ENCODE measurements at regions not wholly inside any gene's neighbourhood (a gene's known extent, or its start where the extent isn't known, plus 50 kb on each side); places are given as distances from the start of the nearest gene placed in this dataset.
A peak's percentile ranks its signal among the peaks of the same experiment; 100 is the strongest.
"Not testable (repeated sequence)": the region's sequence is repeated elsewhere in the genome, so short reads cannot be mapped to it uniquely, and the experiment has no call there.

DNA sequence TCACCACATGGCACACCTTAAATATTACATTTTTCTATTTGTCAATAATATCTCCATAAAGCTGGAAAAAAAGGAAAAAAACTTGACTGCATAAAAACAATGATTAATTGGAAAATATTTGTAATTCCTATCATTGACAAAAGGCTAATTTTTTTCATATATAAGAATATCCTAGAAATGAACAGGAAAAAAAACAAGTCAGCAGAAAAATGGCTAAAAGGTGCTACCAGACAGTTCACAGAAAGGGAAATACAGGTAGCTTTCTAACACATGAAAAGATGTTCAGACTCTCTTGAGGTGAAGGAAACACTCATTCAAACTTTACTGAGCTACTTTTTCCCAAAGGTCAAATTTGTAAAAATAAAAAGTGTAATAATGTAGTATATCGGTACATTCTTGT, 104.1 kb upstream of the SCAF8 start:
- DNase-seq (ENCODE audit: low read depth in 2 of 2, low spot score in 1 of 2), result no peak

DNA sequence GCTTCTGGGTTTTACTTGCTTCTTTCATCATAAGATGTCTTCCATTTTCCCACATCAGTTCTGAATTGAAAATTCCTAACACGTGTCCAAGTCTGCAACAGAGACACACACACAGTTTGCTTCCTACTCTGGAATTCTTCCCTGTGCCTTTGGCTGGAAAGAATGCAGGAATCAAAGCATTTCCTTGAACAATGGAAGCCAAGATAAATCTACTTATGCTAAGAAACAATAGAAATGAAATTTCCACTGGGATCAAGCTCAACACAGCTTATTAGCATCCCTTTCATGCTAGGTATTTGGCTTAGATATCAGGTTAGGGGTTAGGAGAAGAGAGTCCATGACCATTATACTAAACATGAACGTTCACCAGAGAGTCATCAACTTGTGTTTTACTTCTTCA, 101.1 kb upstream of the SCAF8 start:
- DNase-seq (ENCODE audit: low read depth in 2 of 2, low spot score in 1 of 2), result no peak

DNA sequence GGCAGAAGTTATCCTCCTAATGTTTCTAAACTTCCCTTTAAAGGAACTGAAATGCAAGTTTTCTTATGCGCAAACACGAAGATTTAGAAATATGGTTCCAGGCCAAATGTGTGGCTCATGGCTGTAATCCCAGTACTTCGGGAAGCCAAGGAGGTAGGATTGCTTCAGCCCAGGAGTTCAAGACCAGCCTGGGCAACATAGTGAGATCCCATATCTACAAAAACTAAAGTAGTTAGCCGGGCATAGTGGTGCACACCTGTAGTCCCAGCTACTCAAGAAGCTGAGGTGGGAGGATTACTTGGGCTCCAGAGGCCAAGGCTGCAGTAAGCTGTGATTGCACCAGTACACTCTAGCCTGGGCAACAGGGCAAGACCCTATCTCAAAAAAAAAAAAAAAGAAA, 95.8 kb upstream of the SCAF8 start:
- DNase-seq (ENCODE audit: low read depth in 2 of 2, low spot score in 1 of 2), result no peak

DNA sequence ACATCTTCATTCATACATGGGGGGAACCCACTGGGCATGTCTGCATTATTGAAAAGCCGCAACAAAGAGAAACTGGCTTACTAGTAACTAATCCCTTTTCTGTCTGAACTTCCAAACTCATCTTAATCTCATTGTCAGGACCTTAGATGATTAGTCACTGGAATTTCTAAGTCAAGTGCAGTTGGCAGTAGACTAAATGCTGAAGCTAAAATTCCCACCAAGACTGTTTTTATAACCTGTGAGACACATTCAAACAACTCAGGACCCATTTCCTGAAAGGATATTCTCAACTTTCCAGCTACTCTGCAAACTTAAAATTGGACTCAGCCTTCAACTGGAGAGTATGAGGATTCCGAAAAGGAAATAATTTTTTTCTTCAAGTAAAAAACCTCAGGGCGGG, 94.8 kb upstream of the SCAF8 start:
- DNase-seq (ENCODE audit: low read depth in 2 of 2, low spot score in 1 of 2), result no peak

DNA sequence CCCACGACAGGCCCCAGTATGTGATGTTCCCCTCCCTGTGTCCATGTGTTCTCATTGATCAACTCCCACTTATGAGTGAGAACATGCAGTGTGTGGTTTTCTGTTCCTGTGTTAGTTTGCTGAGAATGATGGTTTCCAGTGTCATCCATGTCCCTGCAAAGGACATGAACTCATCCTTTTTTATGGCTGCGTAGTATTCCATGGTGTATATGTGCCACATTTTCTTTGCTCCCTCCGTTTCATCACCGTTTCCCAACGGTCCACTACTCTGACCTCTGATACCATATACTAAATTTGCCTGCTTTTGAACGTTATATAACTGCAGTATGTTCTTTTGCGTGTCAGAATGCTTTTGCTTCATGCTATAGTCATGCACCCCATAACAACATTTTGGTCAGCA, 94.0 kb upstream of the SCAF8 start:
- DNase-seq (ENCODE audit: low read depth in 2 of 2, low spot score in 1 of 2), result not testable (repeated sequence)

DNA sequence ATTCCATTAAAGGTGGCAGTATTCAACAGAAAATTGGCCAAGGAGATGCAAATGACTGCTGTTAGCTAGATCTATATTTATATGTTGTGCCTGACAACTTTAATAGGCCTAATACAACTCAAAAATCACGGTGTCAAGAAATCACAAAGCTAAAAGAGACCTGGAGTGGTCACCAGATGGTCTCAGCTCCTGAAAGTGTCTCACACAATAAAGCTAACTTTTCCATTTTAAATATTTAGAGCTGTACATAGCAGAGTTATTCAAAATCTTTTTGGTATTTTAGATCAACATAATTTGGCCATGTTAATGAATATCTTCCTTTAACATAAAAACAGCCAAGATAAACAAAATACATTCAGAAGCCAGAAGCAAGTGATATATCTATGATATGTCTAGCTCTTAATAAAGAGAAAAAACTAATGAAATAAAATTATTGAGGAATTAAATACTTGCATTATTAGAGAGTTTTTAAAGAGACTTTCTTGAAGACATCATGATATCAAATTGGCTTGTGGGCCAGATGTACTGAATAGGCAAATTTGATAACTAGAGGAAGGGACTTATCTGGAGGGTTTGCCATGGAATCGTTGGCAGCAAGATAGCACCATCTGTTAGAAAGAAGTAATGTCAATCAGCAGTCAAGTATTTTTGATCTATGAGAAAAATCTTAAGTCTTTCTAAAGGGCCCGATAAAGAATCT, 84.9 kb upstream of the SCAF8 start:
- no peak for DNase-seq (ENCODE audit: low read depth in 2 of 2, low spot score in 1 of 2)

DNA sequence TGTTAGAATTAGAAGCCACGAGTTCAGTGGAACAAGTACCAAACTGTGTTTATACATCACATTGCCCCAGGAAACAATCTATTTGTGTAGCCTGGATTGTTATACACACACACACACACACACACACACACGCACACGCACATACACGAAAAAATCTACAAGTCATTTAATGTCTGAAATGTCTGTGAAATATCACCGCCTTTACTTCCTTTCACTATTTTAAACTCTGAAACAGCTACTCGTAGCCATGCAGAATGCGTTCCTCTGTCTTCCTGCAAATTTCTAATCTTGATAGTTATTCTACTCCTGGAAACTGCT, 84.4 kb upstream of the SCAF8 start:
- DNase-seq (ENCODE audit: low read depth in 2 of 2, low spot score in 1 of 2), result no peak

DNA sequence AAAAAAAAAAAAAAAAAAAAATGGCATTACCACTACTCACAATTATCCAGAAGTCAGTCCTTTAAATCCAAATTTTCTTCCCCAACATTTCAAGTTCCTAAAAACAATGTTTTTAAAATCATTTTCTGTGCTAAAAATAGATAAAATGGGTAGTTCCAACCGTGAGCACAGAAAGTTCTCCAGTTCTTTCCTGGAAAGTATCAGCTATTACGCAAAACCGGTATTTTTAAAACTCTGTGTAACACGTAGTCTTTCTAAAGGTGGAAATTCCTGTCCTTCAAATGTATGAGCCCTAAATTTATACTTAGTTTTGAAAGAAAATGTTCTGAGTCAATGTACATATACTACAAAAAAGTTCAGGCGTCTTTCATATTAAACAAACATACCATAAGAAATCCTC, 83.5 kb upstream of the SCAF8 start:
- no peak for DNase-seq (ENCODE audit: low read depth in 2 of 2, low spot score in 1 of 2)

DNA sequence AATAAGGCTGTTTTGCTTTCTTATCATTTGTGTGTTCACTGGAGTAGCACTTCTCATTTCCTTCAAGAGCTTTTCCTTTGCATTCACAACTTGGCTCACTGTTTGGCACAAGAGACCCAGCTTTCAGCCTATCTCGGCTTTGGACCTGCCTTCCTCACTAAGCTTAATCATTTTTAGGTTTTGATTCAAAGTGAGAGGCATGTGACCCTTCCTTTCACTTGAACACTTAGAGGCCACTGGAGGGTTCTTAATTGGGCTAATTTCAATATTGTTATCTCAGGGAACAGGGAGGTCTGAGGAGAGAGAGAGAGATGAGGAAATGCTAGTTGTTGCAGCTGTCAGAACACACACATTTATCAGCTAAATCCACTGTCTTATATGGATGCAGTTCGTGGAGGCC, 82.9 kb upstream of the SCAF8 start:
- no peak for DNase-seq (ENCODE audit: low read depth in 2 of 2, low spot score in 1 of 2)

DNA sequence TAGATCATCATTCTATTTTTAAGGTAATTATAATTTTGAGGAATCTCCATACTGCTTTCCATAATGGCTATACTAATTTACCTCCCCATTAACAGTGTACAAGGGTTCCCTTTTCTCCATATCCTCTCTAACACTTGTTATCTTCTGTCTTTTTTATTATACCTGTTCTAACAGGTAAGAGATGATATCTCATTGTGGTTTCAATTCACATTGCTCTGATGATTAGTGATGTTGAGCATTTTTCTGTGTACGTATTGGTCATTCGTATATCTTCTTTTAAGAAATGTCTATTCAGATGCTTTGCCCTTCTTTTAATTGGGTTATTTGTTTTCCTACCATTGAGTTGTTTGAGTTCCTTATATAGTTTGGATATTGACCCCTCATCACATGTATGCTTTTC, 81.6 kb upstream of the SCAF8 start:
- DNase-seq (ENCODE audit: low read depth in 2 of 2, low spot score in 1 of 2), result no peak

DNA sequence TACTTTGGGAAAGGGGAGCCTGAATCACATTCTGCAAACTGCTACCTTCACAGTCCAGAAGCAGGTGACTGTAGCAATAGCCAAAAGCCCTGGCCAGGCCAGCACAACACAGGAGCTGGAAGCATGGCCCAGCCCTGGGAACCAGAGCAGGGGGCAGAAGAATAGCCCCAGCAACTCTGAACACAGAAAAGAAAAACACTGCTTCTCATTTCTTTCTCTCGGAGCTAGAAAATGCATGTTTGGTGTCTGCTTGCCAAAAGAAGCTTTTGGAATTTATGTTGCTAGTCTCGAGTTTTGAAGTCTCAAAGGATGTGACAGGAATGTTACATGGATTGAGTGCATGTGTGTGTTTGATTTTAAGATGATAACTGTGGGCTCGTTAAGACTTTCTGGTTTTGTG, 79.8 kb upstream of the SCAF8 start:
- no peak for DNase-seq (ENCODE audit: low read depth in 2 of 2, low spot score in 1 of 2)

DNA sequence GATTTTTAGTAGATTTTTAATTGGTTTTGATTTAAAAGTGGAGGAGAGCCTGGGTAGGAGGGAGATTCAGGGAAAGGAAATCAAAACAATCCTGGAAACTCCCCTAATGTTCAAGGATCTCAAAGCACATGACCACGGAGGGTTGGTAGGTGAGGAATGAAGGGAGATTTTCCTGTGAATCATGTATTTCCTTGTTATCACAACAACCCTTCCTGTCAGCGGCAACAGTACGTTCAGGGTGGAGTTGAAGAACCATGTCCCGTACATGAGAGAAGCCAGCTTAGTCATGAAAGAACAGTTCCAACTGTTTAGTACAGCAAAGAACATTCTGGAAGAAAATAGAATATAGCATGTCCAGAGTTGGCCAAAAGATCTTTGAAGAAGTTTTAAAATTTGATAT, 79.4 kb upstream of the SCAF8 start:
- no peak for DNase-seq (ENCODE audit: low read depth in 2 of 2, low spot score in 1 of 2)

DNA sequence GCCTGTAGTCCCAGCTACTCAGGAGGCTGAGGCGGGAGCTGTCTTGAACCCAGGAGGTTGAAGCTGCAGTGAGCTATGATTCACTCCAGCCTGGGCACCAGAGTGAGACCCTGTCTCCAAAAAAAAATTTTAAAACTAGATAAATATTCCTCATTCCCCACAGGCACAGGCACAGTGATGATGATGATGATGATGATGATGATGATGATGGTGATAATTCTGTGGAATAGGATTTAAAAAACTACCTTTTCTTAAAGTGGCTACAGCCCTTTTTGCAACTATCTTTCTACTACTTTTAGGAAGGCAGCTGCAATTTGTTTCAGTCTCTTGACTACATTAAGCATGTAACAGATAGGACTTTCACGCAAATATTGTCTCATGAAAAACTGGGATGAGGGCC, 76.6 kb upstream of the SCAF8 start:
- DNase-seq (ENCODE audit: low read depth in 2 of 2, low spot score in 1 of 2), result no peak

DNA sequence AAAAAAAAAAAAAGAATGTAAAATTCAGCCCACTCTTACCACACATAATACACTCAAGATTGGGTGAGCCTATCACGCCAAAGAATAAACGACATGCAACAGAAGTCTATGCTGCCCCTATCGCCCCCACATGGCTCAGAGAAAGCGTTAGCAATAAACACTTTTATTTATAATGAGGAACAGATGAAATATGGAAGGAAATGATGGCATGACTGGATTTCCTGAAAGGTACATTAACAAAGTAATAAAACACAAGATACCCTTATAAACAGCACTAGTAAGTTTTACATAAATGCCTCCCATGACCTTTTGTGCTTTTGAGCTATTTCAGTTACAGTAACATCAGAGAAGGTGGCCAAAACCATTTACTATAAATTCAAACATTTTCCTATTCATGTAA, 71.4 kb upstream of the SCAF8 start:
- no peak for DNase-seq (ENCODE audit: low read depth in 2 of 2, low spot score in 1 of 2)

DNA sequence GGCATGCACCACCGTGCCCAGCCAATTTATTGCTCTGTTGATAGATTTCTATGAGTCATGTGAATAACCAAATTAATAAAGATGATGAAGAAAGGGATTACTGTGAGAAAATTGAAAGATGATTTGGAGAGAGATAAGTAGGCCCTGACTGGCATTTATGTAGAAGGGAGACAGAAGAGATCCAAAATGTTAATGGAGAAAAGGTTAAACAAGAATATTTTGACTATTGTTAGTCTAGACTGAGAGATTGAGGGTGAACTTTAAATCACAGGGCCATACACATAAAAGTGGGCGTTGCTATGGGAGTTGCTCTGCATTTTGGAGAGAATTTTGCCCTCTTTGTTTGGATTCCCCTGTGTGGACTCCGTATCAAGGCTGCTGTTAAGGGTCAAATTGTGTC, 68.9 kb upstream of the SCAF8 start:
- DNase-seq (ENCODE audit: low read depth in 2 of 2, low spot score in 1 of 2), result no peak

DNA sequence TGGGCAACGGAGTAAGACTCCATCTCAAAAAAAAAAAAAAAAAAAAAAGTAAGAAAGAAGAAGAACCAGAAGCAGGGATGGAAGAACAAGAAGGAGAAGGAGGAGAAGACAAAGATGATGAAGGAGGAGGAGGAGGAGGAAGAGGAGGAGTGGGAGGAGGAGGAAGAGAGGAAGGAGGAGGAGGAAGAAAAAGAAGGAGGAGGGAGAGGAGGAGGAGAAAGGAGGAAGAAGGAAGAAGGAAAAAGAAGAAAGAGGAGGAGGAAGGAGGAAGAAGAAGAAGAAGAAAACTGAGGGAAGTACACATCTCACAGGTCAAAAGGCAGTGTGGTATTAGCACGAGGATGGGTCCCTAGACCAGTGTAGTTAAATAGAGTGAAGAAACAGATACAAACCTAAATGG, 65.1 kb upstream of the SCAF8 start:
- no peak for DNase-seq (ENCODE audit: low read depth in 2 of 2, low spot score in 1 of 2)

DNA sequence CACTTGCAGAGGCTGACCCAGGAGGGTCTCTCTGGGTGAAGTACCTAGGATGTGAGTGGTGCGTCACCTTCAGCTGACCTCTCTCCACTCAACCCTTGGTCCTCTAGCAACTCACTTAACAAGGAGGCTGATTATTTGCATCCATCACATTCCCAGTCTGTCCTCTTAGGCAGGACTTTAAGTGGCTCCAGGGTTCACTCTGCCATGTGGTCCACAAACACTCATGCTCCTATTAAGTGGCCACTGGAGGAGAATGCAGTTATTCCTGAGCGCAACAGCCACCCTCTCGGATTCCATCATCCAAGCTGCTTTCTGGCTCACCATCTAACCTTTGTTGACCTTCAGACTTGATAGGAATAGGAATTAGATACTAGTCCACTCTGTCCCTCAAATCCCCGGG, 61.1 kb upstream of the SCAF8 start:
- DNase-seq (ENCODE audit: low read depth in 2 of 2, low spot score in 1 of 2), result no peak

DNA sequence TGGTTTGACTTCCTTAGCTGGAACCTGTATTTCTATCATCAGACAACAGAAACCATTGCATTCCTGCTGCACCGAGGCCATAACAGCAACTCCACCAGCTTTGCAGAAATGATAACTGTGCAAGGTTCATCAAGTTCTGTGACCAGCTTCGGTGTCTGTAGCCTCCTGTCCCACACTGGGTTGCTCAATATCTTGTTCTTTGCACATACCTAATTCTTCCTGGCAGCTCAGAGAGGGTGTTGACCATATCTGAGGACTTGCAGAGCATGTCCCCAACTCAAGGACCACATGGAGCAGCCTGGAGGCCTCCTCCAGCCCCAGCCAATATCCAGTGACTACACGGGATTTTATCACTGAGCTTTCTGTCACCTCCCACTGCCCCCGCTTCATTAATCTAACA, 59.3 kb upstream of the SCAF8 start:
- DNase-seq (ENCODE audit: low read depth in 2 of 2, low spot score in 1 of 2), result no peak

DNA sequence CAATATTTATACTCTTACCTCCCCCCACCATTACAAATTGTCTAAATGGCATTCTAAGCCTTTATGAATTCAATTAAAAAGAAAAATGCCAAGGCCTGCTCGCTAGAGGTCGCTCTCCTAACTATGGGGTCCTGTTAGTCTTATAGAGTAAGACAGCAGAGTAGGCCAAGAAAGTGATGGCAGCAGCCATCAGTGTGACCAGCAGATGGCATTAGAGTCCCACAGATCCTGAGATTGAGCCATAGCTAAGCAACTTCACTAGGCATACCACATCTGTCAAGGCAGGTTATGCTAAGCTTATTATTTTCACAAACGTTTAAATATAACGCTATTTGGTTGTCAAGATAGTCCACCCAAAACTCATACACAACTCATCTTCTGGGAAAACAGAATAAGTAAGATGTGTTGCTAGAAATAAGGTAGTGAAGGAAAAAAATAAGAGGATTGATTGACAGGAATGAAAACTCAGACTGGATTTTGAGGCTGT, 57.6 kb upstream of the SCAF8 start:
- DNase-seq (ENCODE audit: low read depth in 2 of 2, low spot score in 1 of 2), result peak; percentile 72 to 77

DNA sequence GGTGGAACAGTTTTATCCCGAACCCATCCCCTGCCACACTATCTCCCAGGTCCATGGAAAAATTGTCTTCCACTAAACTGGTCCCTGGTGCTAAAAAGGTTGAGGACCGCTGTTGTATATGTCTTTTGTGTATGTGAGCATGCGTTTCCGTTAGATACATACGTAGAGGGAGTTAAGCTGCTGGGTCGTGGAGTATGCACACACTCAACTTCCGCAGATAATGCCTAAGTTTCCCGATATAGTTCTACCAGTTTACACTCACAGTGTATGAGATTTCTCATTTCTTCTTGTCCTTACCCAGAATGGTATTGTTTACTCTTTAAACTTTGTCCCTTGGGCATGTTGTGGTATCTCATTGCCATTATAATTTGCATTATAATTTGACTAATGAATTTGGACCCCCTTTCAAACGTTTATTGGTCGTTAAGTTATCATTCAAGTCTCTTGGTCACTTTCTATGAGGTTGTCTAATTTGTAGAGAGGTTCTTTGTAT, 50.5 kb upstream of the SCAF8 start:
- DNase-seq (ENCODE audit: low read depth in 2 of 2, low spot score in 1 of 2), result no peak

Data from stimulated activated CD8-positive, alpha-beta memory T cell treated with anti-CD3 and anti-CD28 coated beads, Interleukin-4, amount 100 ng/mL, for 4 hours (primary cell).